Endothelial cell (in vitro differentiated cells): ENCODE measurements at regions not wholly inside any gene's neighbourhood (a gene's known extent, or its start where the extent isn't known, plus 50 kb on each side); places are given as distances from the start of the nearest gene placed in this dataset.

ENCODE experiments used
- DNase-seq: peaks from one replicate; pipeline ENCODE4 v3.0.0; 2021; ENCODE audit warnings: low spot score
- H3K27ac Mint-ChIP-seq: one replicate; pipeline ENCODE4 v1.8.0; 2021; ENCODE audit warnings: mixed read lengths, inconsistent platforms; ENCODE audit not compliant: unreplicated experiment
- H3K27me3 Mint-ChIP-seq: one replicate; pipeline ENCODE4 v1.8.0; 2021; ENCODE audit warnings: mild to moderate bottlenecking, moderate library complexity, mixed read lengths, inconsistent platforms; ENCODE audit not compliant: unreplicated experiment
- H3K36me3 Mint-ChIP-seq: one replicate; pipeline ENCODE4 v1.8.0; 2021; ENCODE audit warnings: mild to moderate bottlenecking, low read depth, mixed read lengths, inconsistent platforms; ENCODE audit not compliant: unreplicated experiment
- H3K4me1 Mint-ChIP-seq: one replicate; pipeline ENCODE4 v1.8.0; 2021; ENCODE audit warnings: mild to moderate bottlenecking, mixed read lengths, inconsistent platforms; ENCODE audit not compliant: unreplicated experiment
- H3K4me3 Mint-ChIP-seq: one replicate; pipeline ENCODE4 v1.8.0; 2021; ENCODE audit warnings: mild to moderate bottlenecking, mixed read lengths, inconsistent platforms; ENCODE audit not compliant: unreplicated experiment
- H3K9me3 Mint-ChIP-seq: one replicate; pipeline ENCODE4 v1.8.0; 2021; ENCODE audit warnings: mixed read lengths, inconsistent platforms; ENCODE audit not compliant: unreplicated experiment
- CTCF ChIP-seq: fragments of 200-600 bp; sonication (generic); IDR thresholded peaks from one replicate; pipeline ENCODE4 v1.5.0; 2021; ENCODE audit warnings: antibody characterized with exemption; ENCODE audit not compliant: unreplicated experiment

GRCh38 chr6:18664401-18664800 is 277.3 kb downstream of the RNF144B start:
- no peak overlapping the region for H3K27ac Mint-ChIP-seq
- no peaks in the 10 kb centered on the region for H3K36me3 Mint-ChIP-seq
- H3K9me3 Mint-ChIP-seq: no peaks in the 10 kb centered on the region
- no peak for TF ChIP-seq CTCF
- no peak for DNase-seq
- H3K4me3 Mint-ChIP-seq: no peak overlapping the region
- no peaks in the 10 kb centered on the region for H3K27me3 Mint-ChIP-seq
- peaks cover 5% of the 10 kb centered on the region for H3K4me1 Mint-ChIP-seq

GRCh38 chr6:18667612-18668011 is 280.5 kb downstream of the RNF144B start:
- H3K27me3 Mint-ChIP-seq: no peaks in the 10 kb centered on the region
- H3K4me1 Mint-ChIP-seq: peaks cover 5% of the 10 kb centered on the region
- TF ChIP-seq CTCF: no peak
- H3K4me3 Mint-ChIP-seq: no peak overlapping the region
- no peaks in the 10 kb centered on the region for H3K9me3 Mint-ChIP-seq
- no peak for DNase-seq
- no peaks in the 10 kb centered on the region for H3K36me3 Mint-ChIP-seq
- H3K27ac Mint-ChIP-seq: no peak overlapping the region

GRCh38 chr6:18668994-18669393 is 281.8 kb downstream of the RNF144B start:
- Mint-ChIP-seq H3K27me3 (no peaks in the 10 kb centered on the region), H3K27ac (no peak overlapping the region), H3K9me3 (no peaks in the 10 kb centered on the region), H3K4me3 (no peak overlapping the region), H3K4me1 (peaks cover 5% of the 10 kb centered on the region), H3K36me3 (no peaks in the 10 kb centered on the region)
- no peak for DNase-seq
- no peak for TF ChIP-seq CTCF

GRCh38 chr6:18672852-18673251 is 285.7 kb downstream of the RNF144B start:
- Mint-ChIP-seq H3K27me3 (no peaks in the 10 kb centered on the region), H3K9me3 (no peaks in the 10 kb centered on the region), H3K4me3 (no peak overlapping the region), H3K27ac (no peak overlapping the region), H3K4me1 (peaks cover 2% of the 10 kb centered on the region), H3K36me3 (no peaks in the 10 kb centered on the region)
- TF ChIP-seq CTCF: no peak
- no peak for DNase-seq

GRCh38 chr6:18674346-18674745 is 287.2 kb downstream of the RNF144B start:
- no peak for TF ChIP-seq CTCF
- Mint-ChIP-seq H3K4me3 (no peak overlapping the region), H3K36me3 (no peaks in the 10 kb centered on the region), H3K9me3 (no peaks in the 10 kb centered on the region), H3K27ac (no peak overlapping the region), H3K4me1 (no peaks in the 10 kb centered on the region), H3K27me3 (no peaks in the 10 kb centered on the region)
- DNase-seq: no peak
